B cell (primary cell): ENCODE measurements at regions not wholly inside any gene's neighbourhood (a gene's known extent, or its start where the extent isn't known, plus 50 kb on each side); places are given as distances from the start of the nearest gene placed in this dataset.

ENCODE experiments used
- ATAC-seq: fragments of 200-7000 bp; cut with Tn5 transposase; one replicate; pipeline ENCODE4 v1.10.0; 2021; ENCODE audit warnings: low read depth, mild to moderate bottlenecking, moderate number of reproducible peaks, moderate library complexity
- CTCF ChIA-PET: fragments of 350-600 bp; sonication (Branson Sonifier 250); formaldehyde crosslinking; loops from one replicate; lab custom pipeline; 2021; ENCODE audit warnings: antibody characterized with exemption, inconsistent platforms; lab: Charles Lee
- POLR2A ChIA-PET: fragments of 350-600 bp; sonication (Branson Sonifier 250); formaldehyde crosslinking; loops from one replicate; lab custom pipeline; 2021; ENCODE audit warnings: antibody characterized with exemption; lab: Charles Lee
- DNase-seq: peaks from one replicate; pipeline ENCODE4 v3.0.0; 2013
- H2AFZ ChIP-seq: 2 replicates; pipeline ENCODE4 v1.6.1; 2012; ENCODE audit warnings: mild to moderate bottlenecking, low read depth, low read length; ENCODE audit not compliant: insufficient read depth, poor library complexity, severe bottlenecking
- H3K27ac ChIP-seq, 2 donors: 1 replicate in 1 of 2; 2 replicates in 1 of 2; pipeline ENCODE4 v1.5.1; 2012 to 2013; ENCODE audit warnings: low read length in 2 of 2, mild to moderate bottlenecking in 2 of 2, moderate library complexity in 1 of 2
- H3K27me3 ChIP-seq, 4 experiments: fragments of 200-600 bp in 1 of 4; sonication (generic) in 1 of 4; replicated peaks in 1 of 4; 1 replicate in 2 of 4; 2 replicates in 2 of 4; pipeline versions ENCODE4 v1.6.1 to v1.7.0; 2013 to 2016; ENCODE audit warnings: low read length in 3 of 4, mild to moderate bottlenecking in 2 of 4, mixed read lengths in 1 of 4, moderate library complexity in 1 of 4; ENCODE audit not compliant: insufficient read depth in 4 of 4, control insufficient read depth in 3 of 4; ENCODE audit errors: control extremely low read depth in 1 of 4
- H3K36me3 ChIP-seq, 2 experiments: replicated peaks in 1 of 2; 1 replicate in 1 of 2; 2 replicates in 1 of 2; pipeline versions ENCODE4 v1.6.1 to v1.7.1; 2013; ENCODE audit warnings: low read length in 1 of 2; ENCODE audit not compliant: insufficient read depth in 2 of 2, control insufficient read depth in 1 of 2; ENCODE audit errors: control extremely low read depth in 1 of 2, extremely low read depth in 1 of 2
- H3K4me1 ChIP-seq, 2 donors: fragments of 200-600 bp in 1 of 2; sonication (generic) in 1 of 2; 1 replicate in 1 of 2; 2 replicates in 1 of 2; pipeline versions ENCODE4 v1.5.1 to v1.6.1; 2013 to 2017; ENCODE audit warnings: low read length in 2 of 2; ENCODE audit not compliant: control insufficient read depth in 2 of 2, insufficient read depth in 2 of 2
- H3K4me2 ChIP-seq: replicated peaks from 2 replicates; pipeline ENCODE3; 2012; ENCODE audit warnings: mild to moderate bottlenecking, low read depth, low read length; ENCODE audit not compliant: poor library complexity, severe bottlenecking
- H3K4me3 ChIP-seq, 5 experiments: fragments of 200-600 bp in 1 of 5; sonication (generic) in 1 of 5; 1 replicate in 3 of 5; 2 replicates in 2 of 5; pipeline versions ENCODE4 v1.5.1 to v1.7.0; 2011 to 2016; ENCODE audit warnings: low read length in 4 of 5, mild to moderate bottlenecking in 4 of 5, low read depth in 2 of 5, control low read depth in 1 of 5, moderate library complexity in 1 of 5; ENCODE audit not compliant: insufficient read depth in 1 of 5; ENCODE audit errors: control extremely low read depth in 1 of 5, extremely low read depth in 1 of 5
- H3K79me2 ChIP-seq: fragments of 200-600 bp; sonication (generic); one replicate; pipeline ENCODE4 v1.6.0; 2016; ENCODE audit warnings: low read length; ENCODE audit not compliant: control insufficient read depth, insufficient read depth
- H3K9ac ChIP-seq: fragments of 200-600 bp; sonication (generic); 2 replicates; pipeline ENCODE4 v1.6.1; 2017; ENCODE audit warnings: mild to moderate bottlenecking, low read length, moderate library complexity
- H3K9me3 ChIP-seq, 3 donors: one replicate each; pipeline versions ENCODE4 v1.6.1 to v1.7.1; 2013; ENCODE audit warnings: low read length in 2 of 3; ENCODE audit not compliant: control insufficient read depth in 2 of 3, insufficient read depth in 1 of 3; ENCODE audit errors: control extremely low read depth in 1 of 3
- H4K20me1 ChIP-seq: 2 replicates; pipeline ENCODE4 v1.6.0; 2012; ENCODE audit warnings: mild to moderate bottlenecking, low read length; ENCODE audit not compliant: insufficient read depth, control insufficient read depth, poor library complexity, severe bottlenecking
- H3K27ac Mint-ChIP-seq: one replicate; pipeline ENCODE4 v1.8.0; 2021; ENCODE audit warnings: mixed read lengths
- H3K27me3 Mint-ChIP-seq: one replicate; pipeline ENCODE4 v1.8.0; 2021; ENCODE audit warnings: mixed read lengths
- H3K4me1 Mint-ChIP-seq: one replicate; pipeline ENCODE4 v1.8.0; 2021; ENCODE audit warnings: mixed read lengths
- H3K4me3 Mint-ChIP-seq: one replicate; pipeline ENCODE4 v1.8.0; 2021; ENCODE audit warnings: mixed read lengths
- H3K9me3 Mint-ChIP-seq: one replicate; pipeline ENCODE4 v1.8.0; 2022; ENCODE audit warnings: mixed read lengths; ENCODE audit not compliant: insufficient read depth
- CTCF ChIP-seq: fragments of 200-600 bp; IDR thresholded peaks from one replicate; pipeline ENCODE4 v1.8.0; 2022; ENCODE audit warnings: antibody characterized with exemption, mild to moderate bottlenecking
- EZH2 ChIP-seq: IDR thresholded peaks from 2 replicates; pipeline ENCODE4 v1.6.1; 2012; ENCODE audit warnings: borderline replicate concordance, low read depth, mild to moderate bottlenecking, moderate library complexity, low read length; ENCODE audit not compliant: insufficient read depth, poor library complexity, severe bottlenecking
- WGBS: methylation state at CpG from one replicate; pipeline ENCODE4 v1.1.5; 2013; ENCODE audit warnings: missing lambda C conversion rate; ENCODE audit not compliant: insufficient coverage; 5-methylcytosine and 5-hydroxymethylcytosine counted together
- intact Hi-C: fragments of 100-400 bp; cut with micrococcal nuclease; formaldehyde crosslinking; loops from one replicate; pipeline ENCODE4 v1.10.0; 2022

- TF ChIP-seq EZH2: no peak
- no peak for TF ChIP-seq CTCF
- Histone ChIP-seq H3K4me3 (no peak overlapping the region), H2AFZ (no peak overlapping the region), H3K79me2 (no peaks in the 10 kb centered on the region), H3K27ac (no peak overlapping the region), H3K27me3 (no peaks in the 10 kb centered on the region), H3K9ac (no peak overlapping the region), H3K9me3 (peaks cover 0 to 3% (median 0%) of the 10 kb centered on the region in 3 donors), H3K4me1 (no peaks in the 10 kb centered on the region), H3K36me3 (no peaks in the 10 kb centered on the region), H4K20me1 (no peaks in the 10 kb centered on the region), H3K4me2 (no peak overlapping the region)
- ChIA-PET POLR2A (no interaction called here), CTCF (no interaction called here)
- Mint-ChIP-seq H3K27me3 (no peaks in the 10 kb centered on the region), H3K4me3 (no peak overlapping the region), H3K9me3 (peaks cover 3% of the 10 kb centered on the region), H3K4me1 (peaks cover 2% of the 10 kb centered on the region), H3K27ac (no peak overlapping the region)
- whole genome bisulfite sequencing: no CpG with 5 or more reads among the region's 3 CpGs
- intact Hi-C loops: no loop called here
- ATAC-seq (no peak), DNase-seq (no peak)
Measured at GRCh38 chrX:65910899-65911298, 129.0 kb downstream of the VSIG4 start.

GRCh38 chrX:65903750-65904149, 136.1 kb downstream of the VSIG4 start:
- no peak for DNase-seq
- Mint-ChIP-seq H3K27ac (no peak overlapping the region), H3K27me3 (no peaks in the 10 kb centered on the region), H3K4me1 (no peaks in the 10 kb centered on the region), H3K9me3 (no peaks in the 10 kb centered on the region), H3K4me3 (no peak overlapping the region)
- no peaks in the 10 kb centered on the region for H4K20me1 ChIP-seq
- H3K4me3 ChIP-seq: no peak overlapping the region
- 88% methylated on average over 1 of the region's 1 CpG for WGBS
- no peak overlapping the region for H3K4me2 ChIP-seq
- no peaks in the 10 kb centered on the region for H3K27me3 ChIP-seq
- no peak overlapping the region for H3K9ac ChIP-seq
- H3K36me3 ChIP-seq: no peaks in the 10 kb centered on the region
- TF ChIP-seq CTCF (no peak), EZH2 (no peak)
- intact Hi-C loops: no loop called here
- no peaks in the 10 kb centered on the region for H3K9me3 ChIP-seq
- H3K4me1 ChIP-seq: no peaks in the 10 kb centered on the region
- H2AFZ ChIP-seq: no peak overlapping the region
- POLR2A ChIA-PET: no interaction called here
- CTCF ChIA-PET: no interaction called here
- ATAC-seq: no peak
- no peak overlapping the region for H3K27ac ChIP-seq
- H3K79me2 ChIP-seq: no peaks in the 10 kb centered on the region
